ENCODE measurements at regions not wholly inside any gene's neighbourhood (a gene's known extent, or its start where the extent isn't known, plus 50 kb on each side); places are given as distances from the start of the nearest gene placed in this dataset.
"Not testable (repeated sequence)": the region's sequence is repeated elsewhere in the genome, so short reads cannot be mapped to it uniquely, and the experiment has no call there.

- TF ChIP-seq CTCF, POLR2A (IDR thresholded peaks at IDR 0.05): not testable (repeated sequence)
Measured at GRCh38 chr15:22273185-22273584, 185.5 kb upstream of the GOLGA6L22 start.
